ENCODE measurements at regions not wholly inside any gene's neighbourhood (a gene's known extent, or its start where the extent isn't known, plus 50 kb on each side); places are given as distances from the start of the nearest gene placed in this dataset.

- TF ChIP-seq RFX5 (IDR thresholded peaks at IDR 0.05) (no peak), CHD4 (IDR thresholded peaks at IDR 0.05; ENCODE audit: borderline replicate concordance) (no peak), RNF2 (IDR thresholded peaks at IDR 0.05; ENCODE audit: borderline replicate concordance, low read depth) (no peak), MYC (IDR thresholded peaks at IDR 0.05; ENCODE audit: borderline replicate concordance, low read length) (no peak), JUN (IDR thresholded peaks at IDR 0.05) (no peak), ESRRA (IDR thresholded peaks at IDR 0.05; ENCODE audit: borderline replicate concordance, low read length) (no peak), POLR2A (IDR thresholded peaks at IDR 0.05; ENCODE audit: low read length) (no peak), CHD2 (IDR thresholded peaks at IDR 0.05; ENCODE audit: low read length, partially characterized antibody) (no peak), SMC3 (IDR thresholded peaks at IDR 0.05) (no peak), POLR2AphosphoS2 (conservative IDR thresholded peaks at IDR 0.05; ENCODE audit: low read length) (no peak), ELK1 (IDR thresholded peaks at IDR 0.05; ENCODE audit: low read depth, low read length) (no peak)
- TF ChIP-seq, protein P1, sequence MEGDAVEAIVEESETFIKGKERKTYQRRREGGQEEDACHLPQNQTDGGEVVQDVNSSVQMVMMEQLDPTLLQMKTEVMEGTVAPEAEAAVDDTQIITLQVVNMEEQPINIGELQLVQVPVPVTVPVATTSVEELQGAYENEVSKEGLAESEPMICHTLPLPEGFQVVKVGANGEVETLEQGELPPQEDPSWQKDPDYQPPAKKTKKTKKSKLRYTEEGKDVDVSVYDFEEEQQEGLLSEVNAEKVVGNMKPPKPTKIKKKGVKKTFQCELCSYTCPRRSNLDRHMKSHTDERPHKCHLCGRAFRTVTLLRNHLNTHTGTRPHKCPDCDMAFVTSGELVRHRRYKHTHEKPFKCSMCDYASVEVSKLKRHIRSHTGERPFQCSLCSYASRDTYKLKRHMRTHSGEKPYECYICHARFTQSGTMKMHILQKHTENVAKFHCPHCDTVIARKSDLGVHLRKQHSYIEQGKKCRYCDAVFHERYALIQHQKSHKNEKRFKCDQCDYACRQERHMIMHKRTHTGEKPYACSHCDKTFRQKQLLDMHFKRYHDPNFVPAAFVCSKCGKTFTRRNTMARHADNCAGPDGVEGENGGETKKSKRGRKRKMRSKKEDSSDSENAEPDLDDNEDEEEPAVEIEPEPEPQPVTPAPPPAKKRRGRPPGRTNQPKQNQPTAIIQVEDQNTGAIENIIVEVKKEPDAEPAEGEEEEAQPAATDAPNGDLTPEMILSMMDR (IDR thresholded peaks at IDR 0.05) = no peak
- TF ChIP-seq, protein P2, sequence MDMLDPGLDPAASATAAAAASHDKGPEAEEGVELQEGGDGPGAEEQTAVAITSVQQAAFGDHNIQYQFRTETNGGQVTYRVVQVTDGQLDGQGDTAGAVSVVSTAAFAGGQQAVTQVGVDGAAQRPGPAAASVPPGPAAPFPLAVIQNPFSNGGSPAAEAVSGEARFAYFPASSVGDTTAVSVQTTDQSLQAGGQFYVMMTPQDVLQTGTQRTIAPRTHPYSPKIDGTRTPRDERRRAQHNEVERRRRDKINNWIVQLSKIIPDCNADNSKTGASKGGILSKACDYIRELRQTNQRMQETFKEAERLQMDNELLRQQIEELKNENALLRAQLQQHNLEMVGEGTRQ (IDR thresholded peaks at IDR 0.05) = no peak
Observed at GRCh38 chr4:171517883-171518282, 295.3 kb upstream of the GALNTL6 start.

All from A549 (cell line).